ENCODE measurements at regions not wholly inside any gene's neighbourhood (a gene's known extent, or its start where the extent isn't known, plus 50 kb on each side); places are given as distances from the start of the nearest gene placed in this dataset.

DNA sequence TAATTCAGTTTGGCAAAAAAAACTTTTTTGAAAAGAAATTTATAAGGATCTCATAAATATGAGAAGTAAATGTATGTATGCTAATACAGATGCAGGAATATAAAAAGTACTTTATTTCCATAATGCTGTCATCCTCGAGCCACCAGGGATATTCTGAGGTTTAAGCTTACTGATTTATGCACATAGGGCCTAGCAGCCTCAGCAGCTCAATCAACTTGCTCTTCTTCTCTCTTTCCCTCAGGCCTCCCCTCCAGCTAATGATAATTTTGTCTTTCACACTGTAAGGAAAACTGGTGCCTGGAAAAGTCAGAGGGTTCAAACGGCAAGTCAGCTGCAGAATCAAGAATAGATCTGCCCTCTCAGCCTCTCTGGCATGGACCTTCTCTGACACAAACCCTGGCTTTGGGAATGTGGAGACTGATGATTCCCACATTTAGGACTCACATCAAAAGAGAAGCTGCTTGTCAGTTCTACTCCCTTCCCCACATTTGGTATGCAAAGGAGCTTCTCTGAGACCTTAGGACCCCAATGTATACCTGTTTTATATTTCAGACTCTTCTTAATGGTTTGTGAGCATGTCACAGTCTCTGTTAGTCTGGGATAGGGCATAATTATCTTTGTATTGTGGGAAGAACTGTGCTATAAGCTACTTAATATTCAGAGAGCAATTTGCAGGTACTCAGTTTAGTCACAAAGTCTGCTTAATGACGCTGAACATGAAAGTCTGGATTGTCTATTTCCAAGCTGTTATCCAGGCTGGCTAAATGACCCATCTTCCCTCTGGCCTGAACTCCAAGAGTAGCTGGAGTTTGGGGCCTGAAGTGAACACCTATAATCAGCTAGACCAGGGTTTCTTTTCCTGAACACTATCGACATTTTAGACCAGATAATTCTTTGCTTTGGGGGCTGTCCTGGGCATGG, 52.1 kb upstream of the DIPK1A start:
- no peak for DNase-seq (ENCODE audit: low read depth, low spot score)
- no peak overlapping the region for H3K4me3 ChIP-seq (ENCODE audit: low read length)

DNA sequence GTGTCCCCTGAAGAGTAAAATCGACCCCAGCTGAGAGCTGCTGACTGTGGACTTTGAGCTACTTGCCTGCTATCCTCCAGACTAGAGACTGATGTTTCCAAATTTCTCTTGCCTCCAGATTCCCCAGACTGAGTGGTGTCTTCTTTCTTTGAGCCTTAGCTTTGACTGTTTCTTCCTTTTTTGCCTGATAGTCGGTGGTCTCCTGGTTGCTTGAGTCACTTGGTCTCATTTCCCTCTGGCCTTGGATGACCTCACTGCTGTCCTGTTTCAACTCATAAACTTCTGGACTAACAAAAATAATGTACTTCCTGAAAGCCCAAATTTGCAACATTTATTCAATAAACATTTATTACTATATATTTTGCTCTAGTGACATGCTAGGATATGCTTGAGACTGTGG, 52.9 kb upstream of the DIPK1A start:
- no peak overlapping the region for H3K4me3 ChIP-seq (ENCODE audit: low read length)
- DNase-seq (ENCODE audit: low read depth, low spot score) = no peak

- no peak for DNase-seq (ENCODE audit: low read depth, low spot score)
- no peak overlapping the region for H3K4me3 ChIP-seq (ENCODE audit: low read length)
These were observed 54.3 kb upstream of the DIPK1A start for GRCh38 chr1:93015590-93015989.

GRCh38 chr1:93016171-93016570, 54.9 kb upstream of the DIPK1A start:
- no peak overlapping the region for H3K4me3 ChIP-seq (ENCODE audit: low read length)
- DNase-seq (ENCODE audit: low read depth, low spot score) = no peak

DNA sequence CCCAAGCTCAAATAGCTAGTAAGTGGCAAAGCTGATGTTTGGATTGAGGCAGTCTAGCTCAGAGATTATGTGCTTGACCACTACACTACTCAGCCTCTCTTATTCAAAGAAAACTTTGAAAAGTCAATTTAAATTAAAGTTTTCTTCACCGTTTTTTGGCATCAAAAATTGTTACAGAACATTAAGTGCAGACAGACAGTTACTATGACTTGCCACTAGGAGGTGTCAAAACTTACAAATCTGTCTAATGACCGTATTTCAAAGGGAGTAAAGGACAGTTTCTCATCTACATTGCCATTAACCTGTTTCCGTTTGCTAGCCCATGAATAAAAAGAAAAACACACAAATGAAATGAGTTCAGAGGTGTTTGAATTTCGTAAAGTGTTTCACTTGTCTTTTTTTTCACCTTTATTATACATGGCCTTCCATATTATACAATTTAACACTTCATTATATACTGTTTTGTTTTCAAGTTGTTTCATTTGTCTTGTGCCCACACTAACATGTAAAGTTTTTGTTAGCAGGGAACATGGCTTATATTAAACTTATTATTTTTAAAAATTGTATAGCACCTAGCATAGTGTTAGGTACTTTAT, 57.4 kb upstream of the MTF2 start:
- DNase-seq (ENCODE audit: low read depth, low spot score) = peak; percentile 69
- H3K4me3 ChIP-seq (ENCODE audit: low read length) = no peak overlapping the region

- DNase-seq (ENCODE audit: low read depth, low spot score) = no peak
- H3K4me3 ChIP-seq (ENCODE audit: low read length) = no peak overlapping the region
These were observed 56.5 kb upstream of the MTF2 start for GRCh38 chr1:93022580-93022979.

DNA sequence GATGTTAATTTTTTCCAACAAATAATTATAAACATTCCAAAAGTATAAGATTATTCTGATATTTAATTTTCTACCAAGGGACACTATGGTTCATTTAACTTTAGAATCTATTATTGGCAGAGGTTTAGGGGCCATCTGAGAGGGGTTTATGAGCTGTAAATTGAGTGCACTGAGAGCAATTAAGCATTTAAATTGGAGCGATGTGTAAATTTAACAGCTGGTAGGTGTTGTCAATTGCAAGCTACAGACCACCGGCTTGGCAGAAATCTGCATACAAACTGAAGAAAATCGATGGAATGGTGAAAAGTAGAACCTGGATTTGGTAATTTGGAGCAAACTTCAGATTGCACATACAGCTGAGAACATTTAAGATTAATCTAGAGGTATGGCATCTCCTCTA, 55.8 kb upstream of the MTF2 start:
- H3K4me3 ChIP-seq (ENCODE audit: low read length) = no peak overlapping the region
- DNase-seq (ENCODE audit: low read depth, low spot score) = no peak

DNA sequence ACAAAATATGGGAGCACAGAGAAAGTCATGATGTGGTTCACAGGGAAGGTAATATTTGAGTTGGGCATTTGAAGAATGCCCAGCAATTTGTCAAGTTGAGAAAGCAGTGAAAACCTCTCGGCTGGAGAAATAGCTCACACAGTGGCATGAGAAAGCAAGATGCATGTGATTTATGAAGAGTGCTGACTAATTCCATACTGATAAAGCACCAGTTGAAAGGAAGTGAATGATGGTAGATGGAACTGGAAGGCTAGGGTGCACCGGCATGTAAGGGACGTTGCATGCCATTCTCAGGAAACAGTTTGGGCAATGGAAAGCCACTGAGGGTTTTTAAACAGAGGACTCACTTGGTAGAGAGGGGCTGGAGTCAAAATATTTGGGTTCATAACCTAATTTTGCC, 53.5 kb upstream of the MTF2 start:
- H3K4me3 ChIP-seq (ENCODE audit: low read length) = no peak overlapping the region
- DNase-seq (ENCODE audit: low read depth, low spot score) = no peak

GRCh38 chr1:93028542-93028941, 50.5 kb upstream of the MTF2 start:
- no peak overlapping the region for H3K4me3 ChIP-seq (ENCODE audit: low read length)
- DNase-seq (ENCODE audit: low read depth, low spot score) = no peak
